ENCODE measurements at regions not wholly inside any gene's neighbourhood (a gene's known extent, or its start where the extent isn't known, plus 50 kb on each side); places are given as distances from the start of the nearest gene placed in this dataset.

- no peaks in the 10 kb centered on the region for H4K20me1 ChIP-seq (ENCODE audit: insufficient read depth, low read length)
- no peak for FAIRE-seq
- intact Hi-C loops (cut with micrococcal nuclease; ENCODE audit: unreplicated experiment) (no loop called here), in situ Hi-C loops (cut with HindIII; ENCODE audit: extremely low pct_ligation_motif_present, low pct_unique_long_range_greater_than_20kb) (no loop called here)
- H3K36me3 ChIP-seq (replicated peaks in 1 of 2; ENCODE audit: control insufficient read depth in 1 of 2, insufficient read depth in 2 of 2, low read length in 2 of 2): no peaks in the 10 kb centered on the region
- POLR2A ChIA-PET: no interaction called here
- H3K79me2 ChIP-seq (ENCODE audit: insufficient read depth, low read length): no peaks in the 10 kb centered on the region
- ATAC-seq: peak; percentile 91
- H3K27ac ChIP-seq (ENCODE audit: extremely low read length, insufficient read depth, low read length): no peak overlapping the region
- peaks cover 13% of the 10 kb centered on the region for H3K4me1 ChIP-seq (ENCODE audit: insufficient read depth, low read length)
- WGBS (ENCODE audit: low lambda C conversion rate): 15% methylated on average over 6 of the region's 6 CpGs
- peak overlapping the region; percentile 43 for H3K4me2 ChIP-seq (ENCODE audit: low read depth, low read length)
- no peaks in the 10 kb centered on the region for H3K27me3 ChIP-seq (ENCODE audit: control insufficient read depth in 1 of 2, insufficient read depth in 2 of 2, low read length in 2 of 2)
- no peak overlapping the region for H3K4me3 ChIP-seq (replicated peaks in 1 of 3; ENCODE audit: insufficient read depth in 1 of 3, low read depth in 2 of 3, low read length in 3 of 3)
- H3K9me3 ChIP-seq (ENCODE audit: low read length): no peaks in the 10 kb centered on the region
- no TSS peak for BruUV-seq (replicated peaks)
- CTCF ChIA-PET (ENCODE audit: low intra/inter-chr PET ratio, low total read pairs): no interaction called here
- peak overlapping the region; percentile 46 for H2AFZ ChIP-seq (ENCODE audit: low read length)
- no peak overlapping the region for H3K9ac ChIP-seq (ENCODE audit: insufficient read depth, low read depth, low read length)
- peak; percentile 16 for DNase-seq (ENCODE audit: low spot score)
- no peak for TF ChIP-seq ZNF737 (CRISPR knock-in tag; IDR thresholded peaks at IDR 0.05; ENCODE audit: borderline replicate concordance)
- no peak for TF ChIP-seq ZNF333 (CRISPR knock-in tag; IDR thresholded peaks at IDR 0.05; ENCODE audit: borderline replicate concordance)
- no peak for TF ChIP-seq HBP1 (CRISPR knock-in tag; IDR thresholded peaks at IDR 0.05; ENCODE audit: low read depth)
- TF ChIP-seq FOXP1 (IDR thresholded peaks at IDR 0.05): no peak
- TF ChIP-seq FOXP1 (CRISPR knock-in tag; IDR thresholded peaks at IDR 0.05): peak; percentile 63
- TF ChIP-seq SOX6 (IDR thresholded peaks at IDR 0.05): no peak
- peak; percentile 15; the same call in 1 of the 2 replicates for TF ChIP-seq SOX6 (CRISPR knock-in tag; IDR thresholded peaks at IDR 0.05)
- no peak for TF ChIP-seq ZNF142 (CRISPR knock-in tag; IDR thresholded peaks at IDR 0.05)
- TF ChIP-seq PAXIP1 (CRISPR knock-in tag; conservative IDR thresholded peaks at IDR 0.05): 0 out of 2 replicates have a peak, but pooled peaks have one; percentile 25
- TF ChIP-seq SALL1 (CRISPR knock-in tag; IDR thresholded peaks at IDR 0.05): peak; percentile 23; the same call in 1 of the 2 replicates
These were observed 636.3 kb downstream of the UTRN start for GRCh38 chr6:144921206-144921975.

All from HepG2 (cell line).